H1 (cell line): ENCODE measurements at regions not wholly inside any gene's neighbourhood (a gene's known extent, or its start where the extent isn't known, plus 50 kb on each side); places are given as distances from the start of the nearest gene placed in this dataset.
A peak's percentile ranks its signal among the peaks of the same experiment; 100 is the strongest.
"Not testable (repeated sequence)": the region's sequence is repeated elsewhere in the genome, so short reads cannot be mapped to it uniquely, and the experiment has no call there.

Experiments used
- CTCF ChIA-PET: fragments of 300-600 bp; sonication (Branson Sonifier 250); formaldehyde crosslinking; loops from one replicate; lab custom pipeline; 2021; ENCODE audit not compliant: partially characterized antibody; lab: Charles Lee
- POLR2A ChIA-PET: fragments of 300-600 bp; sonication (Branson Sonifier 250); formaldehyde crosslinking; loops from one replicate; lab custom pipeline; 2021; ENCODE audit warnings: inconsistent platforms; ENCODE audit not compliant: partially characterized antibody; lab: Charles Lee
- DNase-seq, 2 experiments: peaks; one replicate each; pipeline versions ENCODE4 v3.0.0 to v3.0.0-alpha.2; 2010 to 2022; ENCODE audit warnings: low spot score in 2 of 2, low read depth in 1 of 2, mixed read lengths in 1 of 2
- FAIRE-seq: peaks from 2 replicates; lab custom pipeline; 2011; peaks lifted over from hg19 to GRCh38; lab: Jason Lieb, UNC
- H2AFZ ChIP-seq: 2 replicates; pipeline ENCODE4 v1.8.1; 2012; ENCODE audit warnings: low read length, inconsistent platforms
- H2AK5ac ChIP-seq: 2 replicates; pipeline ENCODE4 v1.6.1; 2013; ENCODE audit warnings: low read depth, low read length
- H2BK120ac ChIP-seq: replicated peaks from 2 replicates; pipeline ENCODE3; 2013; ENCODE audit warnings: low read depth, low read length, inconsistent platforms
- H2BK12ac ChIP-seq: 2 replicates; pipeline ENCODE4 v1.6.1; 2013; ENCODE audit warnings: low read depth, low read length
- H2BK15ac ChIP-seq: 2 replicates; pipeline ENCODE4 v1.6.1; 2013; ENCODE audit warnings: low read length
- H2BK20ac ChIP-seq: 2 replicates; pipeline ENCODE4 v1.6.1; 2013; ENCODE audit warnings: low read length
- H2BK5ac ChIP-seq: 2 replicates; pipeline ENCODE4 v1.6.1; 2013; ENCODE audit warnings: low read depth, low read length
- H3K14ac ChIP-seq: 2 replicates; pipeline ENCODE4 v1.6.1; 2013; ENCODE audit warnings: inconsistent platforms; ENCODE audit not compliant: insufficient read length
- H3K18ac ChIP-seq: 2 replicates; pipeline ENCODE4 v1.6.1; 2013; ENCODE audit warnings: low read length; ENCODE audit errors: extremely low read depth
- H3K23ac ChIP-seq: 2 replicates; pipeline ENCODE4 v1.6.1; 2013; ENCODE audit warnings: inconsistent platforms; ENCODE audit not compliant: insufficient read length
- H3K23me2 ChIP-seq: 2 replicates; pipeline ENCODE4 v1.6.1; 2013; ENCODE audit warnings: low read depth, low read length
- H3K27ac ChIP-seq: 2 replicates; pipeline ENCODE4 v1.6.1; 2011; ENCODE audit warnings: low read depth, low read length, inconsistent platforms
- H3K27me3 ChIP-seq, 4 experiments: replicated peaks in 1 of 4; 1 replicate in 1 of 4; 2 replicates in 3 of 4; pipeline versions ENCODE4 v1.6.1 to v1.8.1; 2011 to 2013; ENCODE audit warnings: low read length in 3 of 4, mild to moderate bottlenecking in 3 of 4, inconsistent platforms in 2 of 4, mixed read lengths in 2 of 4, moderate library complexity in 1 of 4; ENCODE audit not compliant: control insufficient read depth in 3 of 4, insufficient read depth in 3 of 4; ENCODE audit errors: extremely low read depth in 1 of 4
- H3K36me3 ChIP-seq, 4 experiments: 2 replicates each; pipeline versions ENCODE4 v1.6.1 to v1.8.1; 2011 to 2013; ENCODE audit warnings: mild to moderate bottlenecking in 4 of 4, low read length in 3 of 4, moderate library complexity in 2 of 4, control low read depth in 1 of 4, inconsistent platforms in 1 of 4; ENCODE audit not compliant: insufficient read depth in 4 of 4, control insufficient read depth in 2 of 4
- H3K4ac ChIP-seq: replicated peaks from 2 replicates; pipeline ENCODE3; 2013; ENCODE audit warnings: low read length, low read depth, mixed read lengths, inconsistent platforms; ENCODE audit not compliant: insufficient read length
- H3K4me1 ChIP-seq, 4 experiments: replicated peaks in 1 of 4; 1 replicate in 1 of 4; 2 replicates in 3 of 4; pipeline versions ENCODE4 v1.6.1 to v1.8.1; 2011 to 2013; ENCODE audit warnings: low read length in 3 of 4, inconsistent platforms in 2 of 4, mixed read lengths in 1 of 4; ENCODE audit not compliant: insufficient read depth in 4 of 4, control insufficient read depth in 3 of 4
- H3K4me2 ChIP-seq, 2 experiments: 2 replicates each; pipeline versions ENCODE4 v1.6.1 to v1.8.1; 2011 to 2013; ENCODE audit warnings: low read depth in 2 of 2, low read length in 2 of 2, control low read depth in 1 of 2, inconsistent platforms in 1 of 2, mild to moderate bottlenecking in 1 of 2; ENCODE audit not compliant: insufficient read depth in 1 of 2
- H3K4me3 ChIP-seq, 4 experiments: fragments of 200-600, 300-600 bp in 1 of 4; sonication (generic), shearing (Covaris generic), sonication (Bioruptor Twin) in 1 of 4; 2 replicates each; pipeline versions ENCODE4 v1.5.1 to v1.8.1; 2011 to 2016; ENCODE audit warnings: low read length in 4 of 4, low read depth in 3 of 4, control low read depth in 2 of 4, inconsistent platforms in 2 of 4, mild to moderate bottlenecking in 2 of 4, mixed read lengths in 1 of 4, moderate library complexity in 1 of 4; ENCODE audit not compliant: insufficient read depth in 2 of 4; ENCODE audit errors: extremely low read depth in 1 of 4
- H3K56ac ChIP-seq: replicated peaks from 2 replicates; pipeline ENCODE3; 2013; ENCODE audit warnings: low read depth, mild to moderate bottlenecking, mixed read lengths, low read length, inconsistent platforms; ENCODE audit not compliant: insufficient read length
- H3K79me1 ChIP-seq: 2 replicates; pipeline ENCODE4 v1.6.1; 2013; ENCODE audit warnings: low read depth, low read length, control low read depth
- H3K79me2 ChIP-seq, 2 experiments: 2 replicates each; pipeline versions ENCODE4 v1.6.1 to v1.8.1; 2012 to 2013; ENCODE audit warnings: low read length in 2 of 2, mild to moderate bottlenecking in 2 of 2, inconsistent platforms in 1 of 2; ENCODE audit not compliant: insufficient read depth in 2 of 2, control insufficient read depth in 1 of 2
- H3K9ac ChIP-seq, 4 experiments: replicated peaks in 1 of 4; 1 replicate in 1 of 4; 2 replicates in 3 of 4; pipeline versions ENCODE4 v1.6.1 to v1.8.1; 2011 to 2013; ENCODE audit warnings: low read depth in 3 of 4, low read length in 3 of 4, control low read depth in 2 of 4, mild to moderate bottlenecking in 2 of 4, moderate library complexity in 2 of 4, inconsistent platforms in 1 of 4; ENCODE audit errors: extremely low read depth in 1 of 4
- H3K9me3 ChIP-seq, 2 experiments: 2 replicates each; pipeline versions ENCODE4 v1.6.1 to v1.8.1; 2012 to 2013; ENCODE audit warnings: mild to moderate bottlenecking in 2 of 2, moderate library complexity in 2 of 2, control low read depth in 1 of 2, inconsistent platforms in 1 of 2, low read depth in 1 of 2, low read length in 1 of 2, mixed read lengths in 1 of 2; ENCODE audit not compliant: insufficient read depth in 2 of 2
- H4K20me1 ChIP-seq, 2 experiments: replicated peaks in 1 of 2; 2 replicates each; pipeline versions ENCODE3 to v1.8.1; 2011 to 2013; ENCODE audit warnings: inconsistent platforms in 2 of 2, low read length in 2 of 2, mild to moderate bottlenecking in 1 of 2; ENCODE audit not compliant: insufficient read depth in 2 of 2, control insufficient read depth in 1 of 2
- H4K5ac ChIP-seq: 2 replicates; pipeline ENCODE4 v1.6.1; 2013; ENCODE audit warnings: low read length, low read depth, mixed read lengths, inconsistent platforms; ENCODE audit not compliant: insufficient read length
- H4K8ac ChIP-seq: 2 replicates; pipeline ENCODE4 v1.8.0; 2013; ENCODE audit warnings: mild to moderate bottlenecking, moderate library complexity, low read length, inconsistent platforms; ENCODE audit not compliant: insufficient read depth; ENCODE audit errors: extremely low read depth
- H4K91ac ChIP-seq: replicated peaks from 2 replicates; pipeline ENCODE3; 2013; ENCODE audit warnings: low read length, mixed read lengths, inconsistent platforms; ENCODE audit not compliant: insufficient read length
- WGBS, 2 experiments: shearing (Covaris generic) in 1 of 2; methylation state at CpG; one replicate each; pipeline versions ENCODE4 v1.1.6 to v1.1.7; 2013 to 2015; ENCODE audit warnings: low lambda C conversion rate in 2 of 2, mixed read lengths in 2 of 2, inconsistent platforms in 1 of 2, low coverage in 1 of 2, missing lambda C conversion rate in 1 of 2; ENCODE audit not compliant: insufficient replicate concordance in 2 of 2, insufficient coverage in 1 of 2, insufficient read length in 1 of 2; ENCODE audit errors: extremely low coverage in 1 of 2, missing lambda C conversion rate in 1 of 2; 5-methylcytosine and 5-hydroxymethylcytosine counted together

DNA sequence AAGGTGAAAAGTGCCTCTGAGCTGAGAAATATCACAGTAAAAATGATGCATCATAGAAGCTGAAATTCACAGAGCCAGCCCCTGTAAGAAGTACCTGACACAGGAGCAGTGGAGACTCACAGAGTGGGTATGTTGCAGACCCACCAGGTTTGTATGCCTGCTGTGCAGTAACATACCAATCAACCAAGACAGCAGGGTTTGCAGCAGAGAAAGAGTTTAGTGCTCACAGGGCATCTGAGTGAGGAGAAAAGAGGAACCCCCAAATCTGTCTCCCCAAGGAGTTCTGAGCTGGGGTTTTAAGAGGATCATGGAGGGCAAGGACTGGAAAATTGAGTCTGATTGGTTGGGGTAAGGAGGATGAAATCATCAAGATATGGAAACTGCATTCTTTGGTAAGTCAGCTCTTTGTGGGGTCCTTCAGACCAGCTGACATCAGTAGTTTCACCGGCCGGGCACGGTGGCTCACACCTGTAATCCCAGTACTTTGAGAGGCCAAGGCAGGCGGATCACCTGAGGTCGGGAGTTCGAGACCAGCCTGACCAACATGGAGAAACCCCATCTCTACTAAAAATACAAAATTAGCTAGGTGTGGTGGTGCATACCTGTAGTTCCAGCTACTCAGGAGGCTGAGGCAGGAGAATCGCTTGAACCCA lies 83.5 kb upstream of the MRI1 start:
- H3K4me3 ChIP-seq, H3K18ac ChIP-seq, POLR2A ChIA-PET, H2AK5ac ChIP-seq, H2BK12ac ChIP-seq, DNase-seq, H3K79me2 ChIP-seq, H3K4ac ChIP-seq, H3K27ac ChIP-seq, H3K36me3 ChIP-seq, H3K9ac ChIP-seq, FAIRE-seq, H3K14ac ChIP-seq, H2BK20ac ChIP-seq, H4K20me1 ChIP-seq, H3K56ac ChIP-seq, H2BK15ac ChIP-seq, H3K4me2 ChIP-seq, H2AFZ ChIP-seq, H3K23me2 ChIP-seq, H3K79me1 ChIP-seq, H3K23ac ChIP-seq, H3K27me3 ChIP-seq, H2BK120ac ChIP-seq, H4K5ac ChIP-seq, H4K91ac ChIP-seq, H2BK5ac ChIP-seq, H3K4me1 ChIP-seq: not testable (repeated sequence)
- 96% methylated on average over 4 of the region's 7 CpGs; no CpG with 5 or more reads in 1 of the 2 experiments for WGBS, 2 experiments
- H3K9me3 ChIP-seq, result peaks cover 6 to 11% of the 10 kb centered on the region in 2 experiments; a peak in 2 of 4 replicates
- CTCF ChIA-PET, result interaction anchor here (0.7 to 1.4 kb wide), 3 partner anchors 11 to 40 kb away, joined by 3 to 5 read pairs (median 4); no protein-coding TSS in a partner anchor
- H4K8ac ChIP-seq, result peak overlapping the region; percentile 68; the same call in 1 of the 2 replicates

DNA sequence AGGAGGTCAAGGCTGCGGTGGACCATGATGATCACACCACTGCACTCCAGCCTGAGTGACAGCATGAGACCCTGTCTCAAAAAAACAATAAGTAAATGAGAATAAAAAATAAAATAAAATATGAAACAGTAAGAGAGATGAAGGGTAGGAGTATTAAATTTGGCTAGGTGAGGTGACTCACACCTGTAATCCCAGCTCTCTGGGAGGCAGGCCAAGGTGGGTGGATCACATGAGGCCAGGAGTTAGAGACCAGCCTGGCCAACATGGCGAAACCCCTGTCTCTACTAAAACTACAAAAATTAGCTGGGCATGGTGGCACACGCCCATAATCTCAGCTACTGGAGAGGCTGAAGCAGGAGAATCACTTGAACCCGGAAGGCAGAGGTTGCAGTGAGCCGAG lies 87.4 kb upstream of the MRI1 start:
- WGBS, 2 experiments, result 77% methylated on average over 5 of the region's 5 CpGs; no CpG with 5 or more reads in 1 of the 2 experiments
- H3K18ac ChIP-seq, H2AK5ac ChIP-seq, DNase-seq, H4K8ac ChIP-seq, H2BK12ac ChIP-seq, H3K79me2 ChIP-seq, H2BK120ac ChIP-seq, H3K79me1 ChIP-seq, H3K4me1 ChIP-seq, H3K36me3 ChIP-seq, H2BK5ac ChIP-seq, H3K23ac ChIP-seq, H3K14ac ChIP-seq, H3K23me2 ChIP-seq, H3K4me2 ChIP-seq, H3K4ac ChIP-seq, H3K56ac ChIP-seq, H3K27ac ChIP-seq, H3K4me3 ChIP-seq, H3K27me3 ChIP-seq, CTCF ChIA-PET, H4K91ac ChIP-seq, H4K5ac ChIP-seq, H2AFZ ChIP-seq, H3K9ac ChIP-seq, H2BK15ac ChIP-seq, H2BK20ac ChIP-seq, FAIRE-seq, H4K20me1 ChIP-seq: not testable (repeated sequence)
- POLR2A ChIA-PET, result interaction anchor here (1.1 to 1.5 kb wide), 2 partner anchors 9 to 12 kb away, joined by 3 to 4 read pairs; no protein-coding TSS in a partner anchor
- peaks cover 10 to 19% of the 10 kb centered on the region in 2 experiments for H3K9me3 ChIP-seq
